ENCODE measurements at regions not wholly inside any gene's neighbourhood (a gene's known extent, or its start where the extent isn't known, plus 50 kb on each side); places are given as distances from the start of the nearest gene placed in this dataset.

DNA sequence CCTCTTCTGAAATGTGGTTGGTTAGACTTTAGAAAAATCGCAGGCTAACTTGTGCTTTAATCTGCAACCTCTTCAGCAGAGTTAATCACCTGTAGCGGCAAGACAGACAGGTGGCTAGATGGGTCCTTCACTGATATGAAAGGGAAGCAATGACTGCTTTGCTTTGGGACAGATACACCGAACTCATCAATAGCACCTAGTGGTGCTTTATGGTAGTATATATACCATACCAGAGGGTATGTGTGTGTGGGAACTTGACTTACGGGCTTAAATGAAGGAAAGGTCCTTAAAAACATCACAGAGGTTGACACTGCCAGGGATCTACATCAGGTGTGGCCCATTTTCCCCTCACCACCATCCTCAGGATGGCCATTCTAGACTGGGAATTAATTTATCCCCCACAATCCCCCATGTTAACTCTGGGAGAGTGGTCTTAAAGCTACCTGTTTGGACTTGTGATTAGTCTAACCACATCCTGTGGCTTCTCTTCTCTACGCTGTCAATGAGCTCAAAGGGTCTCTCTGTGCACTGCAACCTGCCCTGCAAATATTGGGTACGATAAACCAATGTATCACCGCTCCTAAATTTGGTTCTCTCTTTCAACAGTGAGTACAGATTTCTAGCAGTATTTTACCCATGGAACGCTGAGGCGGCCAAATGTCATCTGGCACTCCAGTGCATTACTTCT is 162.7 kb downstream of the SIPA1L2 start:
- Histone ChIP-seq H3K9me3 (ENCODE audit: insufficient read depth in 2 of 2, low read depth in 1 of 2, low read length in 1 of 2) (no peaks in the 10 kb centered on the region), H2BK12ac (ENCODE audit: low read depth, low read length) (no peak overlapping the region), H2BK5ac (ENCODE audit: low read depth, low read length) (no peak overlapping the region), H2BK15ac (ENCODE audit: low read length) (no peak overlapping the region), H4K91ac (replicated peaks; ENCODE audit: insufficient read length, low read length) (no peak overlapping the region), H3K9ac (replicated peaks in 1 of 4; ENCODE audit: extremely low read depth in 1 of 4, low read depth in 3 of 4, low read length in 3 of 4) (no peak overlapping the region), H3K27ac (ENCODE audit: low read depth, low read length) (no peak overlapping the region), H3K56ac (replicated peaks; ENCODE audit: insufficient read length, low read depth, low read length) (no peak overlapping the region), H3K79me1 (ENCODE audit: low read depth, low read length) (no peaks in the 10 kb centered on the region), H2AFZ (ENCODE audit: low read length) (no peak overlapping the region), H3K36me3 (ENCODE audit: control insufficient read depth in 2 of 4, insufficient read depth in 4 of 4, low read length in 3 of 4) (no peaks in the 10 kb centered on the region), H3K14ac (ENCODE audit: insufficient read length) (no peak overlapping the region), H3K23ac (ENCODE audit: insufficient read length) (no peak overlapping the region), H3K4me2 (ENCODE audit: insufficient read depth in 1 of 2, low read depth in 2 of 2, low read length in 2 of 2) (no peak overlapping the region), H3K4ac (replicated peaks; ENCODE audit: insufficient read length, low read depth, low read length) (no peak overlapping the region), H3K79me2 (ENCODE audit: control insufficient read depth in 1 of 2, insufficient read depth in 2 of 2, low read length in 2 of 2) (no peaks in the 10 kb centered on the region), H2AK5ac (ENCODE audit: low read depth, low read length) (no peak overlapping the region), H4K8ac (ENCODE audit: extremely low read depth, insufficient read depth, low read length) (no peak overlapping the region), H4K20me1 (replicated peaks in 1 of 2; ENCODE audit: control insufficient read depth in 1 of 2, insufficient read depth in 2 of 2, low read length in 2 of 2) (peaks cover 0 to 2% of the 10 kb centered on the region in 2 experiments), H3K27me3 (replicated peaks in 1 of 4; ENCODE audit: control insufficient read depth in 3 of 4, extremely low read depth in 1 of 4, insufficient read depth in 3 of 4, low read length in 3 of 4) (peaks cover 10 to 32% (median 24%) of the 10 kb centered on the region in 4 experiments; a peak in 6 of 7 replicates), H2BK20ac (ENCODE audit: low read length) (no peak overlapping the region), H3K4me3 (ENCODE audit: extremely low read depth in 1 of 4, insufficient read depth in 2 of 4, low read depth in 3 of 4, low read length in 4 of 4) (no peak overlapping the region), H2BK120ac (replicated peaks; ENCODE audit: low read depth, low read length) (no peak overlapping the region), H3K18ac (ENCODE audit: extremely low read depth, low read length) (no peak overlapping the region), H3K23me2 (ENCODE audit: low read depth, low read length) (no peaks in the 10 kb centered on the region), H3K4me1 (replicated peaks in 1 of 4; ENCODE audit: control insufficient read depth in 3 of 4, insufficient read depth in 4 of 4, low read length in 3 of 4) (peaks cover 0 to 6% (median 0%) of the 10 kb centered on the region in 4 experiments; a peak in 1 of 7 replicates), H4K5ac (ENCODE audit: insufficient read length, low read depth, low read length) (no peak overlapping the region)
- TF ChIP-seq, protein P1, sequence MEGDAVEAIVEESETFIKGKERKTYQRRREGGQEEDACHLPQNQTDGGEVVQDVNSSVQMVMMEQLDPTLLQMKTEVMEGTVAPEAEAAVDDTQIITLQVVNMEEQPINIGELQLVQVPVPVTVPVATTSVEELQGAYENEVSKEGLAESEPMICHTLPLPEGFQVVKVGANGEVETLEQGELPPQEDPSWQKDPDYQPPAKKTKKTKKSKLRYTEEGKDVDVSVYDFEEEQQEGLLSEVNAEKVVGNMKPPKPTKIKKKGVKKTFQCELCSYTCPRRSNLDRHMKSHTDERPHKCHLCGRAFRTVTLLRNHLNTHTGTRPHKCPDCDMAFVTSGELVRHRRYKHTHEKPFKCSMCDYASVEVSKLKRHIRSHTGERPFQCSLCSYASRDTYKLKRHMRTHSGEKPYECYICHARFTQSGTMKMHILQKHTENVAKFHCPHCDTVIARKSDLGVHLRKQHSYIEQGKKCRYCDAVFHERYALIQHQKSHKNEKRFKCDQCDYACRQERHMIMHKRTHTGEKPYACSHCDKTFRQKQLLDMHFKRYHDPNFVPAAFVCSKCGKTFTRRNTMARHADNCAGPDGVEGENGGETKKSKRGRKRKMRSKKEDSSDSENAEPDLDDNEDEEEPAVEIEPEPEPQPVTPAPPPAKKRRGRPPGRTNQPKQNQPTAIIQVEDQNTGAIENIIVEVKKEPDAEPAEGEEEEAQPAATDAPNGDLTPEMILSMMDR (IDR thresholded peaks at IDR 0.05; ENCODE audit: control extremely low read depth in 1 of 3, insufficient read depth in 1 of 3, low read depth in 1 of 3, low read length in 3 of 3), result peak in 2 of 3 experiments; percentile 8 to 14; a peak in 1 of 4 replicates
- TF ChIP-seq, protein P2, sequence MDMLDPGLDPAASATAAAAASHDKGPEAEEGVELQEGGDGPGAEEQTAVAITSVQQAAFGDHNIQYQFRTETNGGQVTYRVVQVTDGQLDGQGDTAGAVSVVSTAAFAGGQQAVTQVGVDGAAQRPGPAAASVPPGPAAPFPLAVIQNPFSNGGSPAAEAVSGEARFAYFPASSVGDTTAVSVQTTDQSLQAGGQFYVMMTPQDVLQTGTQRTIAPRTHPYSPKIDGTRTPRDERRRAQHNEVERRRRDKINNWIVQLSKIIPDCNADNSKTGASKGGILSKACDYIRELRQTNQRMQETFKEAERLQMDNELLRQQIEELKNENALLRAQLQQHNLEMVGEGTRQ (IDR thresholded peaks at IDR 0.05; ENCODE audit: low read length), result no peak
- TF ChIP-seq GABPA (IDR thresholded peaks at IDR 0.05; ENCODE audit: borderline replicate concordance, insufficient read depth, low read length), result no peak
- no peak for TF ChIP-seq BCL11A (IDR thresholded peaks at IDR 0.05; ENCODE audit: low read depth in 2 of 2, low read length in 2 of 2)
- TF ChIP-seq, protein P3, sequence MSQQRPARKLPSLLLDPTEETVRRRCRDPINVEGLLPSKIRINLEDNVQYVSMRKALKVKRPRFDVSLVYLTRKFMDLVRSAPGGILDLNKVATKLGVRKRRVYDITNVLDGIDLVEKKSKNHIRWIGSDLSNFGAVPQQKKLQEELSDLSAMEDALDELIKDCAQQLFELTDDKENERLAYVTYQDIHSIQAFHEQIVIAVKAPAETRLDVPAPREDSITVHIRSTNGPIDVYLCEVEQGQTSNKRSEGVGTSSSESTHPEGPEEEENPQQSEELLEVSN (IDR thresholded peaks at IDR 0.05), result no peak
- peak in 1 of 2 experiments; percentile 31; a peak in 1 of 4 replicates for TF ChIP-seq RAD21 (IDR thresholded peaks at IDR 0.05 in 1 of 2, conservative IDR thresholded peaks at IDR 0.05 in 1 of 2; ENCODE audit: low read depth in 2 of 2, low read length in 2 of 2)
- ChIA-PET CTCF (ENCODE audit: partially characterized antibody) (interaction anchor here (0.5 to 2.7 kb wide), 9 partner anchors 9 to 1482 kb away, joined by 3 to 11 read pairs (median 4); no protein-coding TSS in a partner anchor), POLR2A (ENCODE audit: partially characterized antibody) (no interaction called here)
- WGBS, 2 experiments (ENCODE audit: extremely low coverage in 1 of 2, insufficient coverage in 1 of 2, insufficient read length in 1 of 2, insufficient replicate concordance in 2 of 2, low coverage in 1 of 2, low lambda C conversion rate in 2 of 2, missing lambda C conversion rate in 1 of 2), result 88% methylated on average over 9 of the region's 9 CpGs; no CpG with 5 or more reads in 1 of the 2 experiments
- no peak for DNase-seq (ENCODE audit: low read depth in 1 of 2, low spot score in 2 of 2)
- peak; percentile 72 for FAIRE-seq

Measured in H1 (cell line).